Neural cell (in vitro differentiated cells): ENCODE measurements at regions not wholly inside any gene's neighbourhood (a gene's known extent, or its start where the extent isn't known, plus 50 kb on each side); places are given as distances from the start of the nearest gene placed in this dataset.

Source experiments
- H2AFZ ChIP-seq: fragments of 200-600, 300-800 bp; sonication (generic), shearing (Covaris generic); 2 replicates; pipeline ENCODE4 v1.6.0; 2014; ENCODE audit warnings: low read depth, mild to moderate bottlenecking, antibody characterized with exemption, low read length, moderate library complexity
- H3F3A ChIP-seq: fragments of 200-600 bp; shearing (Covaris generic); 2 replicates; pipeline ENCODE4 v1.6.1; 2016; ENCODE audit warnings: mild to moderate bottlenecking, moderate library complexity, mixed read lengths, antibody characterized with exemption, low read length; ENCODE audit not compliant: insufficient read depth, poor library complexity, severe bottlenecking
- H3K27ac ChIP-seq: fragments of 200-600, 300-800 bp; sonication (generic), shearing (Covaris generic); 2 replicates; pipeline ENCODE4 v1.5.1; 2014; ENCODE audit warnings: mild to moderate bottlenecking, low read length, moderate library complexity
- H3K27me3 ChIP-seq: fragments of 300-800, 200-600 bp; sonication (generic), shearing (Covaris generic); 2 replicates; pipeline ENCODE4 v1.6.0; 2014; ENCODE audit warnings: mild to moderate bottlenecking, low read depth, low read length, moderate library complexity; ENCODE audit not compliant: insufficient read depth
- H3K36me3 ChIP-seq: fragments of 300-800, 200-600 bp; sonication (generic), shearing (Covaris generic); 2 replicates; pipeline ENCODE4 v1.5.1; 2014; ENCODE audit warnings: mild to moderate bottlenecking, antibody characterized with exemption, low read length, moderate library complexity; ENCODE audit not compliant: insufficient read depth
- H3K4me2 ChIP-seq: fragments of 300-800, 200-600 bp; sonication (generic), shearing (Covaris generic); 2 replicates; pipeline ENCODE4 v1.6.0; 2014; ENCODE audit warnings: mild to moderate bottlenecking, low read length
- H3K4me3 ChIP-seq: fragments of 300-800, 200-600 bp; sonication (generic), shearing (Covaris generic); 2 replicates; pipeline ENCODE4 v1.5.1; 2014; ENCODE audit warnings: mild to moderate bottlenecking, low read length, moderate library complexity
- H3K79me2 ChIP-seq: fragments of 200-600 bp; shearing (Covaris generic); replicated peaks from 2 replicates; pipeline ENCODE4 v1.6.0; 2014; ENCODE audit warnings: mild to moderate bottlenecking, low read length, moderate library complexity; ENCODE audit not compliant: insufficient read depth
- H3K9ac ChIP-seq: fragments of 300-800, 200-600 bp; sonication (generic), shearing (Covaris generic); 2 replicates; pipeline ENCODE4 v1.6.1; 2016; ENCODE audit warnings: mild to moderate bottlenecking, low read length, mixed read lengths
- H3K9me2 ChIP-seq: fragments of 200-600 bp; shearing (Covaris generic); 2 replicates; pipeline ENCODE4 v1.6.1; 2016; ENCODE audit warnings: mild to moderate bottlenecking, low read length, mixed read lengths; ENCODE audit not compliant: insufficient read depth
- H3K9me3 ChIP-seq: fragments of 200-600, 300-800 bp; sonication (generic), shearing (Covaris generic); 2 replicates; pipeline ENCODE4 v1.6.1; 2016; ENCODE audit warnings: mild to moderate bottlenecking, mixed run types, low read length, moderate library complexity, mixed read lengths
- H4K20me1 ChIP-seq: fragments of 200-600 bp; shearing (Covaris generic); 2 replicates; pipeline ENCODE4 v1.6.1; 2016; ENCODE audit warnings: mild to moderate bottlenecking, mixed run types; ENCODE audit not compliant: insufficient read depth
- EP300 ChIP-seq: fragments of 450-650 bp; conservative IDR thresholded peaks from 2 replicates; pipeline ENCODE4 v1.6.1; 2014; ENCODE audit warnings: antibody characterized with exemption, mild to moderate bottlenecking, moderate library complexity; ENCODE audit not compliant: poor library complexity, severe bottlenecking
- EZH2 ChIP-seq: fragments of 200-600, 300-800 bp; shearing (Covaris generic), sonication (generic); IDR thresholded peaks from 2 replicates; pipeline ENCODE4 v1.6.1; 2014; ENCODE audit warnings: antibody characterized with exemption, low read length, borderline replicate concordance, mild to moderate bottlenecking; ENCODE audit not compliant: insufficient read depth, poor library complexity, severe bottlenecking
- MXI1 ChIP-seq: fragments of 450-650 bp; conservative IDR thresholded peaks from 2 replicates; pipeline ENCODE4 v1.6.1; 2014; ENCODE audit warnings: antibody characterized with exemption, mild to moderate bottlenecking; ENCODE audit not compliant: poor library complexity, severe bottlenecking
- POLR2AphosphoS5 ChIP-seq: IDR thresholded peaks from 2 replicates; pipeline ENCODE4 v1.6.1; 2012
- RAD21 ChIP-seq: fragments of 450-650 bp; conservative IDR thresholded peaks from 2 replicates; pipeline ENCODE4 v1.6.1; 2014; ENCODE audit warnings: antibody characterized with exemption, mild to moderate bottlenecking, moderate library complexity
- SMC3 ChIP-seq: fragments of 450-650 bp; conservative IDR thresholded peaks from 2 replicates; pipeline ENCODE4 v1.6.1; 2014; ENCODE audit warnings: antibody characterized with exemption, mild to moderate bottlenecking, moderate library complexity; ENCODE audit not compliant: poor library complexity
- TAF1 ChIP-seq: IDR thresholded peaks from 2 replicates; pipeline ENCODE4 v1.6.1; 2012; ENCODE audit warnings: low read depth
- TF ChIP-seq, protein P1 (sequence below): IDR thresholded peaks from 2 replicates; pipeline ENCODE4 v1.6.1; 2012; ENCODE audit warnings: borderline replicate concordance
- TF ChIP-seq, protein P2 (sequence below): fragments of 450-650 bp; IDR thresholded peaks from 2 replicates; pipeline ENCODE4 v1.5.1; 2014; ENCODE audit warnings: antibody characterized with exemption, mild to moderate bottlenecking, moderate library complexity; ENCODE audit not compliant: poor library complexity, severe bottlenecking

DNA sequence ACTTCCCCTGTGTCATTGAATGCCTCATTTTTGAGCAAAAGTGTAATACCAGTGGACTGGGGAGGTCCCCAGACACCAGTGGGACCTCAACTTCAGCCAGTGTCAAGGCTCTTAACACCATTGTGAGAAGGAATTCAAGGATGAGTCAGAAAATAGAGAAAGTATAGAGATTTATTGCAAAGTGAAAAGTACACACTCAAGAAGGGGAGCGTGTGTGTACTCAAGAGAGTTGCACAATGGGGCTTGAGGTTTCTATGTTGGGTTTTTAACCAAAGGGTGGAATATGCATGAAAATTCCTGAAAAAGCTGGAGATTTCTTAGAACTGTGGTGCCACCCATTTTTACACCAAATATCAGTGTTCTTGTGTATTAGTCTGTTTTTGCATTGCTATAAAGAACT is 81.9 kb downstream of the ADCYAP1 start:
- Histone ChIP-seq H3K9ac (no peak overlapping the region), H3K79me2 (no peaks in the 10 kb centered on the region), H3K9me2 (no peaks in the 10 kb centered on the region), H3K4me2 (no peak overlapping the region), H3K9me3 (no peaks in the 10 kb centered on the region), H3K27ac (no peak overlapping the region), H3K4me3 (no peak overlapping the region), H4K20me1 (no peaks in the 10 kb centered on the region), H3F3A (no peaks in the 10 kb centered on the region), H2AFZ (no peak overlapping the region), H3K36me3 (no peaks in the 10 kb centered on the region), H3K27me3 (no peaks in the 10 kb centered on the region)
- TF ChIP-seq SMC3 (no peak), POLR2AphosphoS5 (no peak), EZH2 (no peak), EP300 (no peak), TAF1 (no peak), RAD21 (no peak), MXI1 (no peak)
- TF ChIP-seq, protein P1, sequence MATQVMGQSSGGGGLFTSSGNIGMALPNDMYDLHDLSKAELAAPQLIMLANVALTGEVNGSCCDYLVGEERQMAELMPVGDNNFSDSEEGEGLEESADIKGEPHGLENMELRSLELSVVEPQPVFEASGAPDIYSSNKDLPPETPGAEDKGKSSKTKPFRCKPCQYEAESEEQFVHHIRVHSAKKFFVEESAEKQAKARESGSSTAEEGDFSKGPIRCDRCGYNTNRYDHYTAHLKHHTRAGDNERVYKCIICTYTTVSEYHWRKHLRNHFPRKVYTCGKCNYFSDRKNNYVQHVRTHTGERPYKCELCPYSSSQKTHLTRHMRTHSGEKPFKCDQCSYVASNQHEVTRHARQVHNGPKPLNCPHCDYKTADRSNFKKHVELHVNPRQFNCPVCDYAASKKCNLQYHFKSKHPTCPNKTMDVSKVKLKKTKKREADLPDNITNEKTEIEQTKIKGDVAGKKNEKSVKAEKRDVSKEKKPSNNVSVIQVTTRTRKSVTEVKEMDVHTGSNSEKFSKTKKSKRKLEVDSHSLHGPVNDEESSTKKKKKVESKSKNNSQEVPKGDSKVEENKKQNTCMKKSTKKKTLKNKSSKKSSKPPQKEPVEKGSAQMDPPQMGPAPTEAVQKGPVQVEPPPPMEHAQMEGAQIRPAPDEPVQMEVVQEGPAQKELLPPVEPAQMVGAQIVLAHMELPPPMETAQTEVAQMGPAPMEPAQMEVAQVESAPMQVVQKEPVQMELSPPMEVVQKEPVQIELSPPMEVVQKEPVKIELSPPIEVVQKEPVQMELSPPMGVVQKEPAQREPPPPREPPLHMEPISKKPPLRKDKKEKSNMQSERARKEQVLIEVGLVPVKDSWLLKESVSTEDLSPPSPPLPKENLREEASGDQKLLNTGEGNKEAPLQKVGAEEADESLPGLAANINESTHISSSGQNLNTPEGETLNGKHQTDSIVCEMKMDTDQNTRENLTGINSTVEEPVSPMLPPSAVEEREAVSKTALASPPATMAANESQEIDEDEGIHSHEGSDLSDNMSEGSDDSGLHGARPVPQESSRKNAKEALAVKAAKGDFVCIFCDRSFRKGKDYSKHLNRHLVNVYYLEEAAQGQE, result no peak
- TF ChIP-seq, protein P2, sequence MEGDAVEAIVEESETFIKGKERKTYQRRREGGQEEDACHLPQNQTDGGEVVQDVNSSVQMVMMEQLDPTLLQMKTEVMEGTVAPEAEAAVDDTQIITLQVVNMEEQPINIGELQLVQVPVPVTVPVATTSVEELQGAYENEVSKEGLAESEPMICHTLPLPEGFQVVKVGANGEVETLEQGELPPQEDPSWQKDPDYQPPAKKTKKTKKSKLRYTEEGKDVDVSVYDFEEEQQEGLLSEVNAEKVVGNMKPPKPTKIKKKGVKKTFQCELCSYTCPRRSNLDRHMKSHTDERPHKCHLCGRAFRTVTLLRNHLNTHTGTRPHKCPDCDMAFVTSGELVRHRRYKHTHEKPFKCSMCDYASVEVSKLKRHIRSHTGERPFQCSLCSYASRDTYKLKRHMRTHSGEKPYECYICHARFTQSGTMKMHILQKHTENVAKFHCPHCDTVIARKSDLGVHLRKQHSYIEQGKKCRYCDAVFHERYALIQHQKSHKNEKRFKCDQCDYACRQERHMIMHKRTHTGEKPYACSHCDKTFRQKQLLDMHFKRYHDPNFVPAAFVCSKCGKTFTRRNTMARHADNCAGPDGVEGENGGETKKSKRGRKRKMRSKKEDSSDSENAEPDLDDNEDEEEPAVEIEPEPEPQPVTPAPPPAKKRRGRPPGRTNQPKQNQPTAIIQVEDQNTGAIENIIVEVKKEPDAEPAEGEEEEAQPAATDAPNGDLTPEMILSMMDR, result no peak

DNA sequence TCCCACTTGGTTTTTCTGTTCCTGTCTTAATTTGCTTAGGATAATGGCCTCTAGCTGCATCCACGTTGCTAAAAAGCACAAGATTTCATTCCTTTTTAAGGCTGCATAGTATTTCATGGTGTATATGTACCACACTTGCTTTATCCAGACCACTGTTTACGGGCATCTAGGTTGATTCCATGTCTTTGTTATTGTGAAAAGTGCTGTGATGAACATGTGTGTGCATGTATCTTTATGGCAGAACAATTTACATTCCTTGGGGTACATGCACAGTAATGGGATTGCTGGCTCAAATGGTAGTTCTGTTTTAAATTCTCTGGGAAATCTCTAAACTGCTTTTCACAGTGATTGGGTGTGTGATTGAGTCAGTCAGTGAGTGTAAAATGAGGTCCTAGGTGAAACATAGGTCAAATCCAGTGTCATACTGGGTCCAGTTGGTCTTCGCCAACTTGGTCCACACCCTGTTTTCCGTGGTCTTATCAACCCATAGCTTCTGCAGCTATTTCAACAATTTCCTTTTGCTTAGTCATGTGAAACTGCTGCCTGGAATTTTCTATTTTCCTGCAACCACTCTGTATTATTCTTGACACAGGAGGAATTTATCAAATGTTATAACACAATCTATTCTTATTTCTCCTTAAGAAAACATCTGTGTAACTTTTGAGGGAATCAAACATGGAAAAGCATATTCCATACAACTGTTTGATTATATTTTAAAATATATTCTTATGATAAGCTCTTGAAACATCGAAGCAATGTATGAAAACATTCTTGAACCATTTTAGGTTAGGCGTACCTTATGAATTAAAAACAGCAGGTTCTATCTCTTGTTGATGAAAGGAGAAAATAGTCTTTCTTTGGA is 82.9 kb downstream of the ADCYAP1 start:
- H3K36me3 ChIP-seq, result no peaks in the 10 kb centered on the region
- H3K27me3 ChIP-seq, result no peaks in the 10 kb centered on the region
- H3K4me2 ChIP-seq, result no peak overlapping the region
- no peaks in the 10 kb centered on the region for H4K20me1 ChIP-seq
- H3K9ac ChIP-seq, result no peak overlapping the region
- H3K79me2 ChIP-seq, result no peaks in the 10 kb centered on the region
- no peaks in the 10 kb centered on the region for H3F3A ChIP-seq
- TF ChIP-seq RAD21 (no peak), MXI1 (no peak), TAF1 (no peak), EP300 (no peak), EZH2 (no peak), SMC3 (no peak), POLR2AphosphoS5 (no peak)
- TF ChIP-seq, protein P2, result no peak
- TF ChIP-seq, protein P1, result no peak
- H3K4me3 ChIP-seq, result no peak overlapping the region
- no peak overlapping the region for H2AFZ ChIP-seq
- H3K27ac ChIP-seq, result no peak overlapping the region
- no peaks in the 10 kb centered on the region for H3K9me2 ChIP-seq
- no peaks in the 10 kb centered on the region for H3K9me3 ChIP-seq
